PFSK-1 (cell line): ENCODE measurements at regions not wholly inside any gene's neighbourhood (a gene's known extent, or its start where the extent isn't known, plus 50 kb on each side); places are given as distances from the start of the nearest gene placed in this dataset.

Source experiments
- FOXP2 ChIP-seq: optimal IDR thresholded peaks from 2 replicates; pipeline ENCODE3; 2011; ENCODE audit warnings: borderline replicate concordance, control low read depth, inconsistent platforms; ENCODE audit not compliant: insufficient read depth; ENCODE audit errors: extremely low read length, extremely low read depth
- POLR2AphosphoS5 ChIP-seq: IDR thresholded peaks from 2 replicates; pipeline ENCODE4 v1.6.1; 2012; ENCODE audit warnings: low read depth, mild to moderate bottlenecking, control low read depth, low read length, moderate library complexity
- SIN3A ChIP-seq: IDR thresholded peaks from 2 replicates; pipeline ENCODE4 v1.6.1; 2012; ENCODE audit warnings: mild to moderate bottlenecking, low read length, moderate library complexity, borderline replicate concordance; ENCODE audit not compliant: insufficient read depth
- TAF1 ChIP-seq: IDR thresholded peaks from 2 replicates; pipeline ENCODE4 v1.6.1; 2012; ENCODE audit warnings: low read length, control low read depth, borderline replicate concordance; ENCODE audit not compliant: insufficient read depth
- TF ChIP-seq, protein P1 (sequence below), 2 experiments: IDR thresholded peaks; 2 replicates each; pipeline versions ENCODE4 v1.6.1 to v1.8.0; 2011 to 2012; ENCODE audit warnings: low read depth in 2 of 2, low read length in 2 of 2, control low read depth in 1 of 2, inconsistent platforms in 1 of 2, mild to moderate bottlenecking in 1 of 2, moderate library complexity in 1 of 2; ENCODE audit not compliant: insufficient read depth in 1 of 2

DNA sequence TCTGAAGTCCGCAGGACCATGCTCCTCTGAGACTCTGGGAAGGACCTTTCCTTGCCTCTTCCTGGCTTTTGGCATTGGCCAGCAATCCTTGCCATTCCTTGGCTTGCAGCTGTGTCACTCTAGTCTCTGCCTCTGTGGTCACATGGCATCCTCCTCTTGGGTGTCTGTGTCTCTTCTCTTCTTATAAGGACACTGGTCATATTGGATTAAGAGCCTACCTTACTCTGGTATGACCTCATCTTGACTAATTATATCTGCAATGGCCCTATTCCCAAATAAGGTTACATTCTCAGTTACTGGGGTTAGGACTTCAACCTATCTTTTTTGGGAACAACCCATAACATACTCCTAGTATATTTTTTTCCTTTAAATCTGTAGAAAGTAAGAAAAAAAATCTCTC is 49.9 kb upstream of the GTSF1L start:
- TF ChIP-seq TAF1 (no peak), SIN3A (no peak), POLR2AphosphoS5 (no peak), FOXP2 (no peak)
- TF ChIP-seq, protein P1, sequence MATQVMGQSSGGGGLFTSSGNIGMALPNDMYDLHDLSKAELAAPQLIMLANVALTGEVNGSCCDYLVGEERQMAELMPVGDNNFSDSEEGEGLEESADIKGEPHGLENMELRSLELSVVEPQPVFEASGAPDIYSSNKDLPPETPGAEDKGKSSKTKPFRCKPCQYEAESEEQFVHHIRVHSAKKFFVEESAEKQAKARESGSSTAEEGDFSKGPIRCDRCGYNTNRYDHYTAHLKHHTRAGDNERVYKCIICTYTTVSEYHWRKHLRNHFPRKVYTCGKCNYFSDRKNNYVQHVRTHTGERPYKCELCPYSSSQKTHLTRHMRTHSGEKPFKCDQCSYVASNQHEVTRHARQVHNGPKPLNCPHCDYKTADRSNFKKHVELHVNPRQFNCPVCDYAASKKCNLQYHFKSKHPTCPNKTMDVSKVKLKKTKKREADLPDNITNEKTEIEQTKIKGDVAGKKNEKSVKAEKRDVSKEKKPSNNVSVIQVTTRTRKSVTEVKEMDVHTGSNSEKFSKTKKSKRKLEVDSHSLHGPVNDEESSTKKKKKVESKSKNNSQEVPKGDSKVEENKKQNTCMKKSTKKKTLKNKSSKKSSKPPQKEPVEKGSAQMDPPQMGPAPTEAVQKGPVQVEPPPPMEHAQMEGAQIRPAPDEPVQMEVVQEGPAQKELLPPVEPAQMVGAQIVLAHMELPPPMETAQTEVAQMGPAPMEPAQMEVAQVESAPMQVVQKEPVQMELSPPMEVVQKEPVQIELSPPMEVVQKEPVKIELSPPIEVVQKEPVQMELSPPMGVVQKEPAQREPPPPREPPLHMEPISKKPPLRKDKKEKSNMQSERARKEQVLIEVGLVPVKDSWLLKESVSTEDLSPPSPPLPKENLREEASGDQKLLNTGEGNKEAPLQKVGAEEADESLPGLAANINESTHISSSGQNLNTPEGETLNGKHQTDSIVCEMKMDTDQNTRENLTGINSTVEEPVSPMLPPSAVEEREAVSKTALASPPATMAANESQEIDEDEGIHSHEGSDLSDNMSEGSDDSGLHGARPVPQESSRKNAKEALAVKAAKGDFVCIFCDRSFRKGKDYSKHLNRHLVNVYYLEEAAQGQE (IDR thresholded peaks at IDR 0.05; ENCODE audit: insufficient read depth in 1 of 2, low read depth in 2 of 2, low read length in 2 of 2): no peak
